GM12874 (cell line): ENCODE measurements at regions not wholly inside any gene's neighbourhood (a gene's known extent, or its start where the extent isn't known, plus 50 kb on each side); places are given as distances from the start of the nearest gene placed in this dataset.

Experiments
- CTCF ChIP-seq: IDR thresholded peaks from 2 replicates; pipeline ENCODE4 v1.5.1; 2011; ENCODE audit warnings: low read depth, mild to moderate bottlenecking, control low read depth, low read length, moderate library complexity; ENCODE audit not compliant: insufficient read depth

DNA sequence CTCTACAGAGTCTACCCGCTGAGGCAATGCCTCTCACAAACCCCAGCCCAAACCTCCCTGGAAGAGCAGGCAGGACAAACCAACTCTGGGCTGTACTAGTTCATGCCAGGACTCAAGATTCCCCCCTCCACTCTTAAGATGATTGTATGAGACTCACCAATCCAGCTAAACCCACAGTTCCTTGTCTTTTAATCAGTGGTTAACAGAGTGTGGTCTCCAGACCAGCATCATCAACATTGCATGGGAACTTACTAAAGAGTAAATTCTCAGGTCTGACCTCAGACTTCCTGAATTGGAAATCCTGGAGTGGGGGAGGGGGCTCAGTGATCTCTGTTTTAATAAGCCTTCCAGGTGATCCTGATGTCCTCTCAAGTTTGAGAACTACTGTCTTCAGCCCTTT is 240.9 kb downstream of the GAS1 start:
- no peak for TF ChIP-seq CTCF

GRCh38 chr9:86705490-86705889 is 241.8 kb downstream of the GAS1 start:
- TF ChIP-seq CTCF: no peak

- no peak for TF ChIP-seq CTCF
Measured at GRCh38 chr9:86703346-86703745, 244.0 kb downstream of the GAS1 start.

DNA sequence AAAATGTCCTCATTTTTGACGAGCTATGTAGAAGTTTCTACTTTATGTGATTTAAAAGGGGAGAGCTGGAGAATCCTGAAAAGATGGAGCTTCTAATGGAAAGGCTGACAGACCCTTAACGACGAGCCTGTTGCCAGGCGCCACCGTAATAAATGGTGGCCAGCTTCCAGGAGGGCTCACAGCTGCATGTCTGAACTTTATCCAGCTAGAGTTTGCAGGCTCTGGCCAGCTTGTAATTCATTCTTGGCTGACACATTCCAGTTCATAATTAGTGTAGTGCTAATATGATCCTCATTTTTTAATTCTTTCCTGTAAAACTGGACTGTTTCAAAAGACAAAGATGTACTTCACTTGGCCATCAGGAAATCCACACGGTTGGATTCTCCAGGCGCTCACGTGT is 246.7 kb downstream of the GAS1 start:
- TF ChIP-seq CTCF: no peak

DNA sequence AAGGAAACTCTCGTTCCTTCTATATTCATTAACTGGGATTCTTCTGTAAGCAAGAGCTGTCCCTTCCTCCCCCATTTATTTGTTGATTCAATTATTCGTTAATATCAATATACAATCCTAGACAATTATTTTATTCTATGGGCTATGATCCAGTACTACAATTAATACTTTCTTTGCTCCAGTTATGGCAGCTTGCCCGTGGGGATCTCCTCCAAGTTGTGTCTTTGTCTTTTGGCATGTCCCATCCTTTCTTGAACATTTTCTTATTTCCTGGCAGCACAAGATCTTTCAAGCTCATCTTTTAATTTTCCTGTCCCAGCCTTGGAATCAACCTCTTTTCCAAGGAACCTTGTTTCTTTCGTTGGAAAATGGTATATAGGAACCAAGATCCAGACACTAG is 249.3 kb downstream of the GAS1 start:
- TF ChIP-seq CTCF: no peak

DNA sequence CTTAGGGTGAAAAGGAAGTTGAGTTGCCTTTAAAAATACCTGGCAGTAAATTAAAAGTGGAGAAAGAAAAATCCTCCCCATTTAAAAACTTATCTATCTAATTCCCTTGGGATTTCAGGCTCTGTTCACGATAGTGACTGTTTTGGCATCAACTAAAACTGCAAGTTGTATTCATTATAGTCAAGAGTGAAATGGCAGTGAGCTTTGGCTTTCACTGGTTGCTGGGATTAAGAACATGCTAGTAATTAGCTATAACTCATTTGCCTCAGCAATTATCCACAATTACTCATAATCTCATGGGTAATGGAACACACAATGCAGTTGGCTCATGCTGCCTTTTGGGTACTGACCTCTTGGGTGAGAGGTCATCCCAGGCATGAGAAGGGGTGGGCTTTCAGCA is 250.1 kb downstream of the GAS1 start:
- no peak for TF ChIP-seq CTCF

- no peak for TF ChIP-seq CTCF
Measured at GRCh38 chr9:86695910-86696424, 251.3 kb downstream of the GAS1 start.

- no peak for TF ChIP-seq CTCF
Measured at GRCh38 chr9:86690034-86690433, 257.3 kb downstream of the GAS1 start.
